Fibroblast of mammary gland (primary cell): ENCODE measurements at regions not wholly inside any gene's neighbourhood (a gene's known extent, or its start where the extent isn't known, plus 50 kb on each side); places are given as distances from the start of the nearest gene placed in this dataset.

Experiments used
- DNase-seq: peaks from one replicate; pipeline ENCODE4 v3.0.0-alpha.2; 2010; ENCODE audit warnings: low read depth
- H3K4me3 ChIP-seq: 2 replicates; pipeline ENCODE4 v1.5.1; 2011; ENCODE audit warnings: low read depth, mild to moderate bottlenecking, low read length, moderate library complexity; ENCODE audit not compliant: control insufficient read depth
- CTCF ChIP-seq: conservative IDR thresholded peaks from 2 replicates; pipeline ENCODE4 v1.5.1; 2011; ENCODE audit warnings: low read depth, low read length, inconsistent platforms; ENCODE audit not compliant: control insufficient read depth, insufficient read depth

- TF ChIP-seq CTCF: no peak
- no peak overlapping the region for H3K4me3 ChIP-seq
Measured at GRCh38 chr5:146971401-146971800, 92.8 kb upstream of the PPP2R2B start.

GRCh38 chr5:146986469-146986868 is 107.9 kb upstream of the PPP2R2B start:
- no peak for TF ChIP-seq CTCF
- H3K4me3 ChIP-seq: no peak overlapping the region
- DNase-seq: no peak

More at GRCh38 chr5:146971401-146971800, 92.8 kb upstream of the PPP2R2B start:
- no peak for DNase-seq

DNA sequence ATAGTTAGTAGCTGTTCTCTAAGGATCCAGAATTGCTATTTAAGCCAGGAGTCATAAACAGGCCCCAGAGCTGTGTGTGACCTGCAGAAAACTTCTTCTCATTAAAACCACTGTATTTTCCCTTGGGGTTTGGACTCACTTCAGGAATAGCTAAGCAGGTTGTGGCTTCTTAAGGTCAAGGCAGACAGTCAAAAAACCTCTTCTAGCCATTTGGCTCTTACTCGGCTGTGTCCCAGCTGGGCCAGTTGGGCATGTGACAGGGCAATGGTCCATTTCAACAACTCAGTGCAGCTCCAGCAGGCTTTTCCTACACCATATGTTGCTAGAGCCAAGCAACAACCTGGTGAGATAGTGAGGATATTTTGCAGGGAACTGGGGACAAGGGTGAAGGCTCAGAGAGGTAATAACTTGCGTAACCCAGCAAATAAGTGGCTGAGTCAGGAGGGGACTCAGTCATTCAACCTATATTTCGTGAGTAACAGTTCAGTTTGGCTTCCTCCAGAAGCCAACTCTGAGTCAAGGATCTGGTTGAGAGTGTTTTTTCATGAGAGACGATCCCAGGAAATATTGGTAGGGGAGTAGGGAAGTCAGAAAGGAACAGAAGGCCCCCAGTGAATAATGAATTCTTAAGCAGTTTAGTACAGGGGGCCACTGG is 115.4 kb upstream of the PPP2R2B start:
- H3K4me3 ChIP-seq: no peak overlapping the region
- DNase-seq: peak; percentile 34
- TF ChIP-seq CTCF: no peak

- DNase-seq: no peak
- H3K4me3 ChIP-seq: no peak overlapping the region
- TF ChIP-seq CTCF: no peak
Measured at GRCh38 chr5:146995878-146996277, 117.3 kb upstream of the PPP2R2B start.

DNA sequence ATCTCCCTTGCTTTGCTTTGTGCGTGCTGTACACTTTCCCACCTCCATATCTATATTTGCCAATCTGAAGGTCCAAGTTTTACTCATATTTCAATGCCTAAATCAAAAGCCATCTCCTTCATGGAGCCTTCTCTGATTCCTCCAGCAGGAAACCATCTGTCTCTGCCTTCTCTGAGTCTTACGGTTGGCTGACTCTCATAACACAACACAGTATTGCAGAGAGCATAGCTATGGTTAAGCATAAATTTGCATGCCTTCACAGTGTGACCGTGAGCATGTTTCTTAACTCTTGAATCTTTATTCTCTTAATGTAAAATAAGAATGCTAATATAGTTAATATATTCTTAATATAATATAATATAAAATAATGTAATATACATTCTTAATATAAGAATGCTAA is 136.8 kb upstream of the PPP2R2B start:
- no peak overlapping the region for H3K4me3 ChIP-seq
- TF ChIP-seq CTCF: no peak
- no peak for DNase-seq

- no peak for DNase-seq
- TF ChIP-seq CTCF: no peak
- no peak overlapping the region for H3K4me3 ChIP-seq
Measured at GRCh38 chr5:147017191-147017590, 138.6 kb upstream of the PPP2R2B start.

- TF ChIP-seq CTCF: no peak
- DNase-seq: no peak
Measured at GRCh38 chr5:147017621-147018020, 139.1 kb upstream of the PPP2R2B start.

More at GRCh38 chr5:147017621-147018020, 139.1 kb upstream of the PPP2R2B start:
- H3K4me3 ChIP-seq: no peak overlapping the region
